Keratinocyte (primary cell): ENCODE measurements at regions not wholly inside any gene's neighbourhood (a gene's known extent, or its start where the extent isn't known, plus 50 kb on each side); places are given as distances from the start of the nearest gene placed in this dataset.

Source experiments
- DNase-seq: peaks from one replicate; pipeline ENCODE4 v3.0.0-alpha.2; 2011; ENCODE audit warnings: low read depth, missing footprints, low spot score
- FAIRE-seq: peaks from 2 replicates; lab custom pipeline; 2011; peaks lifted over from hg19 to GRCh38; lab: Jason Lieb, UNC
- H2AFZ ChIP-seq: 2 replicates; pipeline ENCODE4 v1.6.0; 2012; ENCODE audit warnings: low read length, control low read depth, inconsistent platforms; ENCODE audit not compliant: control insufficient read depth
- H3K27ac ChIP-seq: 2 replicates; pipeline ENCODE4 v1.5.1; 2011; ENCODE audit warnings: low read length; ENCODE audit not compliant: control insufficient read depth, insufficient read depth
- H3K27me3 ChIP-seq: 3 replicates; pipeline ENCODE4 v1.6.0; 2011; ENCODE audit warnings: low read length; ENCODE audit not compliant: control insufficient read depth, insufficient read depth; ENCODE audit errors: extremely low read depth
- H3K36me3 ChIP-seq, 2 experiments: 2 replicates in 1 of 2; 3 replicates in 1 of 2; pipeline ENCODE4 v1.5.1; 2011; ENCODE audit warnings: low read length in 2 of 2, mild to moderate bottlenecking in 1 of 2; ENCODE audit not compliant: control insufficient read depth in 2 of 2, insufficient read depth in 2 of 2; ENCODE audit errors: extremely low read depth in 1 of 2
- H3K4me1 ChIP-seq: 3 replicates; pipeline ENCODE4 v1.5.1; 2011; ENCODE audit warnings: low read length; ENCODE audit not compliant: control insufficient read depth, insufficient read depth; ENCODE audit errors: extremely low read depth
- H3K4me2 ChIP-seq: 3 replicates; pipeline ENCODE4 v1.6.0; 2011; ENCODE audit warnings: low read depth, low read length; ENCODE audit not compliant: control insufficient read depth, insufficient read depth; ENCODE audit errors: extremely low read depth
- H3K4me3 ChIP-seq, 3 experiments: fragments of 200-600 bp in 1 of 3; sonication (generic) in 1 of 3; 2 replicates in 2 of 3; 3 replicates in 1 of 3; pipeline ENCODE4 v1.5.1; 2011 to 2016; ENCODE audit warnings: low read length in 3 of 3, mild to moderate bottlenecking in 3 of 3, control low read depth in 2 of 3, inconsistent platforms in 1 of 3, low read depth in 1 of 3, mixed read lengths in 1 of 3, mixed run types in 1 of 3, moderate library complexity in 1 of 3; ENCODE audit not compliant: control insufficient read depth in 2 of 3, insufficient read depth in 2 of 3; ENCODE audit errors: extremely low read depth in 1 of 3
- H3K79me2 ChIP-seq: 2 replicates; pipeline ENCODE4 v1.6.0; 2012; ENCODE audit warnings: low read length; ENCODE audit not compliant: control insufficient read depth, insufficient read depth
- H3K9ac ChIP-seq: 3 replicates; pipeline ENCODE4 v1.6.0; 2011; ENCODE audit warnings: low read length; ENCODE audit not compliant: control insufficient read depth, insufficient read depth; ENCODE audit errors: extremely low read depth
- H3K9me1 ChIP-seq: 3 replicates; pipeline ENCODE4 v1.6.0; 2011; ENCODE audit warnings: low read length; ENCODE audit not compliant: control insufficient read depth, insufficient read depth; ENCODE audit errors: extremely low read depth
- H3K9me3 ChIP-seq: 2 replicates; pipeline ENCODE4 v1.5.1; 2012; ENCODE audit warnings: low read depth, low read length; ENCODE audit not compliant: control insufficient read depth
- H4K20me1 ChIP-seq: 3 replicates; pipeline ENCODE4 v1.6.0; 2011; ENCODE audit warnings: low read length; ENCODE audit not compliant: control insufficient read depth, insufficient read depth; ENCODE audit errors: extremely low read depth
- EZH2 ChIP-seq: IDR thresholded peaks from one replicate; pipeline ENCODE4 v1.6.1; 2012; ENCODE audit warnings: inconsistent platforms, mild to moderate bottlenecking, low read length, moderate library complexity
- dilution Hi-C: fragments of 300-500 bp; cut with MboI; formaldehyde crosslinking; loops from one replicate; pipeline ENCODE4 v1.7.0; 2020; ENCODE audit warnings: low sequenced_read_pairs; ENCODE audit not compliant: extremely low pct_ligation_motif_present
- TF ChIP-seq, protein P1 (sequence below), 3 experiments: IDR thresholded peaks in 1 of 3; conservative IDR thresholded peaks in 1 of 3; optimal IDR thresholded peaks in 1 of 3; 2 replicates in 2 of 3; 3 replicates in 1 of 3; pipeline versions ENCODE3 to v1.5.1; 2011; ENCODE audit warnings: low read length in 3 of 3, mild to moderate bottlenecking in 3 of 3, moderate library complexity in 2 of 3, control low read depth in 1 of 3, inconsistent platforms in 1 of 3; ENCODE audit not compliant: insufficient read depth in 2 of 3; ENCODE audit errors: extremely low read depth in 1 of 3

GRCh38 chr7:67440321-67440720 lies 443.7 kb downstream of the TYW1 start:
- no peaks in the 10 kb centered on the region for H3K36me3 ChIP-seq
- TF ChIP-seq, protein P1, sequence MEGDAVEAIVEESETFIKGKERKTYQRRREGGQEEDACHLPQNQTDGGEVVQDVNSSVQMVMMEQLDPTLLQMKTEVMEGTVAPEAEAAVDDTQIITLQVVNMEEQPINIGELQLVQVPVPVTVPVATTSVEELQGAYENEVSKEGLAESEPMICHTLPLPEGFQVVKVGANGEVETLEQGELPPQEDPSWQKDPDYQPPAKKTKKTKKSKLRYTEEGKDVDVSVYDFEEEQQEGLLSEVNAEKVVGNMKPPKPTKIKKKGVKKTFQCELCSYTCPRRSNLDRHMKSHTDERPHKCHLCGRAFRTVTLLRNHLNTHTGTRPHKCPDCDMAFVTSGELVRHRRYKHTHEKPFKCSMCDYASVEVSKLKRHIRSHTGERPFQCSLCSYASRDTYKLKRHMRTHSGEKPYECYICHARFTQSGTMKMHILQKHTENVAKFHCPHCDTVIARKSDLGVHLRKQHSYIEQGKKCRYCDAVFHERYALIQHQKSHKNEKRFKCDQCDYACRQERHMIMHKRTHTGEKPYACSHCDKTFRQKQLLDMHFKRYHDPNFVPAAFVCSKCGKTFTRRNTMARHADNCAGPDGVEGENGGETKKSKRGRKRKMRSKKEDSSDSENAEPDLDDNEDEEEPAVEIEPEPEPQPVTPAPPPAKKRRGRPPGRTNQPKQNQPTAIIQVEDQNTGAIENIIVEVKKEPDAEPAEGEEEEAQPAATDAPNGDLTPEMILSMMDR (optimal IDR thresholded peaks at IDR 0.05 in 1 of 3, IDR thresholded peaks at IDR 0.05 in 1 of 3, conservative IDR thresholded peaks at IDR 0.05 in 1 of 3; ENCODE audit: extremely low read depth in 1 of 3, insufficient read depth in 2 of 3, low read length in 3 of 3), result no peak
- no peak for TF ChIP-seq EZH2
- DNase-seq (no peak), FAIRE-seq (no peak)
- no peaks in the 10 kb centered on the region for H3K4me1 ChIP-seq
- no peak overlapping the region for H2AFZ ChIP-seq
- H3K4me2 ChIP-seq, result no peak overlapping the region
- no peaks in the 10 kb centered on the region for H3K27me3 ChIP-seq
- H3K9me3 ChIP-seq, result no peaks in the 10 kb centered on the region
- no peak overlapping the region for H3K9ac ChIP-seq
- H3K4me3 ChIP-seq, result no peak overlapping the region
- dilution Hi-C loops, result no loop called here
- no peaks in the 10 kb centered on the region for H3K79me2 ChIP-seq
- no peaks in the 10 kb centered on the region for H4K20me1 ChIP-seq
- H3K9me1 ChIP-seq, result no peaks in the 10 kb centered on the region
- no peak overlapping the region for H3K27ac ChIP-seq

- no peak overlapping the region for H3K27ac ChIP-seq
- TF ChIP-seq EZH2, result no peak
- TF ChIP-seq, protein P1 (optimal IDR thresholded peaks at IDR 0.05 in 1 of 3, IDR thresholded peaks at IDR 0.05 in 1 of 3, conservative IDR thresholded peaks at IDR 0.05 in 1 of 3; ENCODE audit: extremely low read depth in 1 of 3, insufficient read depth in 2 of 3, low read length in 3 of 3), result no peak
- no peak for DNase-seq
- no peaks in the 10 kb centered on the region for H3K9me3 ChIP-seq
- H3K36me3 ChIP-seq, result no peaks in the 10 kb centered on the region
- H2AFZ ChIP-seq, result no peak overlapping the region
- dilution Hi-C loops, result no loop called here
- H3K27me3 ChIP-seq, result no peaks in the 10 kb centered on the region
- FAIRE-seq, result no peak
- no peaks in the 10 kb centered on the region for H3K79me2 ChIP-seq
- no peak overlapping the region for H3K4me3 ChIP-seq
- H4K20me1 ChIP-seq, result no peaks in the 10 kb centered on the region
- no peak overlapping the region for H3K9ac ChIP-seq
- H3K4me2 ChIP-seq, result no peak overlapping the region
- H3K9me1 ChIP-seq, result no peaks in the 10 kb centered on the region
- H3K4me1 ChIP-seq, result no peaks in the 10 kb centered on the region
These were observed 449.1 kb downstream of the TYW1 start for GRCh38 chr7:67445728-67446127.
